ENCODE measurements at regions not wholly inside any gene's neighbourhood (a gene's known extent, or its start where the extent isn't known, plus 50 kb on each side); places are given as distances from the start of the nearest gene placed in this dataset.
"Not testable (repeated sequence)": the region's sequence is repeated elsewhere in the genome, so short reads cannot be mapped to it uniquely, and the experiment has no call there.

- DNase-seq = no peak
Measured at GRCh38 chr16:86869288-86870022, 291.1 kb downstream of the FOXL1 start.

GRCh38 chr16:86870380-86870779 lies 292.0 kb downstream of the FOXL1 start:
- no peak for DNase-seq

DNA sequence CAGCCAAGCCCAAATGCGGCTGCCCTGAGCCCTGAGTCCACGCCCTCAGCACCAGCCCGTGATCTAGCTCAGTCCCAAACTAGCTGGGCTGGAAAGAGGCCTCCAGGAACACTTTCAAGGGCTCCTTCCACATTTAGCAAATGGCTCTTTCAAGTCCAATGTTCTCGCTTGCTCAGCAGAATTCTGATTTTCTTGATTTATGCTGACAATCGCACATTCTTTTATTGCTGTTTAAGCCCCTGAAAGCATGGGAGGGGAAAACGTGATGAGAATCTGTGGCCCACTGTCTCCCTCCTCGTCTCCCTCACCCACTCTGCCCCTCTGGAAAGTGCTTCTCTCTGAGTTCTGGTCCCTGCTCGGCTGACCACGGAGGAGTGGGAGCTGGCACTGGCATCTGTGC lies 293.8 kb downstream of the FOXL1 start:
- no peak for DNase-seq

GRCh38 chr16:86872833-86873232 lies 294.5 kb downstream of the FOXL1 start:
- no peak for DNase-seq

GRCh38 chr16:86874141-86874540 lies 295.8 kb downstream of the FOXL1 start:
- DNase-seq = no peak

- DNase-seq = no peak
Measured at GRCh38 chr16:86876499-86876898, 298.1 kb downstream of the FOXL1 start.

DNA sequence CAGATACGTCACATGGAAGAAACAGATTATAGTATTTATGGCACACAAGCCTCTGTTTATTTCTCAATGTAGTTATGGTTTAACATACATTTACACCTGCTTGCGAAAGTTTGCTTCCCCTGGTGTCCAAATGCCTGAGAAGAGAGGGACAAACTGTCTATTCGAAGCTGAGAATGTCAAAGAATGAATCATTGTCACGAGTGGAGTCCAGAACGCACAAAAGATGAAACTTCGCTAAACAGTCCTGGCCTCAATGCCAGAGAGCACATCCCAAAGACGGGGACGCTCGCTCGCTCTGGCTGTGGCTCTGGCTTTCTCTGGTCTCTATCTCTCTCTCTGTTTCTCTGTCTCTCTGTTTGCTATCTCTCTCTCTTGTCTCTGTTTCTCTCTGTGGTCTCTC lies 298.8 kb downstream of the FOXL1 start:
- no peak for DNase-seq

- DNase-seq = no peak
Measured at GRCh38 chr16:86877835-86878234, 299.5 kb downstream of the FOXL1 start.

- no peak for DNase-seq
Measured at GRCh38 chr16:86878236-86879080, 300.1 kb downstream of the FOXL1 start.

- DNase-seq = no peak
Measured at GRCh38 chr16:86879268-86879667, 300.9 kb downstream of the FOXL1 start.

GRCh38 chr16:86880316-86881117 lies 302.2 kb downstream of the FOXL1 start:
- no peak for DNase-seq

- DNase-seq = no peak
Measured at GRCh38 chr16:86881118-86881510, 302.8 kb downstream of the FOXL1 start.

- peak; percentile 57 for DNase-seq
Measured at GRCh38 chr16:86881861-86882273, 303.5 kb downstream of the FOXL1 start.

- peak; percentile 71 for DNase-seq
Measured at GRCh38 chr16:86882586-86883280, 304.4 kb downstream of the FOXL1 start.

GRCh38 chr16:86883583-86884389 lies 305.4 kb downstream of the FOXL1 start:
- DNase-seq = no peak

- no peak for DNase-seq
Measured at GRCh38 chr16:86884390-86884650, 306.0 kb downstream of the FOXL1 start.

GRCh38 chr16:86885139-86885538 lies 306.8 kb downstream of the FOXL1 start:
- DNase-seq = no peak

DNA sequence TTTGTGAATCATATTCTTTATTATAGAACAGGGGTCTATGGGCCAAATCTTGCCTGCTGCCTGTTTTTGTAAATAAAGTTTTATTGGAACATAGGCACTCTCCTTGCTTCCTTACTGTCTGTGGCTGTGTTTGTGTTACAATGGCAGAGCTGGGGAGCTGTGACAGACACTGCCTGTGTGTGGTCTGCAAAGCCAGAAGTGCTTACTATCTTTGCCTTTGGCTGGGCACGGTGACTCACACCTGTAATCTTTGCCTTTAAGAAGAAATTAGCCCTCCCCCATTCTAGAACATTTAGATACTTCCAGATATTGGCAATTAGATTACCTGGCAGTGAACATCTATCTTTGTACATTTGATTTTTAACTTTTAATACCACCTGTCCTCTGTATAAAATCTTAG lies 308.3 kb downstream of the FOXL1 start:
- DNase-seq = no peak

DNA sequence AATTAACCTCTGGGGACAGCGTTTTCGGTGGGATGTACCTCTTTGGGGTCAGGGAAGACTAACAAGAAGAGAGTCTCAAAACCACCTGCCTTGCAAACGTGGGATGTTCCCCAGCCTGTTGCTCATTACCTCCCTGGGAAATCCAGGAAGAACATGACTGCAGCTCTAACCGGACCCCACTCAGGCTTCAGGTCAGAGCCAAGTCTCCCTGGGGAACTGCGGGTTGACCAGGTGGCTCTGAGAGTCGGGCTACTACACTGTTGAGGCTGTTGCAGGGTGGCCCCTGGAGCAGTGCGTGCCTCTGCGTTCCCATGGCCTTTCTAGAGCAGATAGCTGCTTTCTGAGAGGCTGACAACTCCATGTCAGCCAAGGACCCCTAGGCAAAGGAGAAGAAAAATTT lies 309.1 kb downstream of the FOXL1 start:
- DNase-seq = no peak

DNA sequence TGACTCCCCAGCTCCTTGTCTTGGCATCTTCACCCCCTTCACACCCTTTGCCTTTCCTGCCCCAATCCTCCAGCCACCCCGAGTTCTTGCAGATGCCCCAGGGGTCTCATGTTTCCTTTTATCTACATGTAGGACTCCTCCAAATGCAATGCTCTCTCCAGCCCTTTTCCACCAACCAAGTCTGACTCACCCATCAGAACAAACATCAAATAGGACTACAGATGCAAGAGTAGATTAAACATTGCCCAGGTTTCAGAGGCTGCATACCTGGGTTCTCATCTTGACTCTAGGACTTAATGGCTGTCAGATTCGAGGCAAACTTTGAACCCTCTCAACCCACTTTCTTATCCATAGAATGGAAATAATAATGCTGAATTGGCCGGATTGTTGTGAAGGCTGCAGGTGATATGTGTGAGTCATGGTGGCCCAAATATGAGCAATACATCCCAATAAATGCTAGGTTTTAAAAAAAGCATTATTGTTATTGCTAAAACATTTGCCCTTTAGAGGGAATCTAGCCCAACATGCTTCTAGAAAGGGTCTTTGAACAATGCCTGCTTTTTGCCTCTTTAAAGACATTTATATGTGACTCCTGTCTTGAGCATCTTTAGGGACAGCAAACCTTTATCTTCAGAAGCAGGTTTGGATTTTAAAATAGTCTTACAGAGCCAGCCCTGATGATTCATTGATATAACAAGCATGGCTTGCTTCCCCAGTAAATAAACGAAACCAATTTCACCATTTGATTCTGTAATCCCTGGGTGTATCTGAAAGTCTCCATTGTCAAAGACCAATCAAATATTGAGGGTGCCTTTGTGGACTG lies 310.1 kb downstream of the FOXL1 start:
- no peak for DNase-seq

DNA sequence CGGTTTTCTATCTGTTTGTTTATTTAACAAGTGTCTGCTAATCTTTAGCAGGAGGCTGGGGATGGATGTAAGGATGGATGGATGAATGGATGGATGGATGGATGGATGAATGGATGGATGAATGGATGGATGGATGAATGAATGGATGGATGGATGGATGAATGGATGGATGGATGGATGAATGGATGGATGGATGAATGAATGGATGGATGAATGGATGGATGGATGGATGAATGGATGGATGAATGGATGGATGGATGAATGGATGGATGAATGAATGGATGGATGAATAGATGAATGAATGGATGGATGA lies 310.7 kb downstream of the FOXL1 start:
- DNase-seq = not testable (repeated sequence)
